Testis (tissue), 2 donors: ENCODE measurements at regions not wholly inside any gene's neighbourhood (a gene's known extent, or its start where the extent isn't known, plus 50 kb on each side); places are given as distances from the start of the nearest gene placed in this dataset.

Source experiments
- CTCF ChIP-seq, 3 experiments: fragments of 450-650 bp in 2 of 3; fragments of 200-600 bp in 1 of 3; sonication (generic) in 1 of 3; IDR thresholded peaks; one replicate each; pipeline ENCODE4 v1.5.1; 2016 to 2019; ENCODE audit warnings: antibody characterized with exemption in 3 of 3, mild to moderate bottlenecking in 2 of 3, moderate library complexity in 1 of 3
- POLR2A ChIP-seq: fragments of 450-650 bp; IDR thresholded peaks from one replicate; pipeline ENCODE4 v1.6.1; 2017; ENCODE audit warnings: antibody characterized with exemption, mild to moderate bottlenecking, moderate library complexity

GRCh38 chr1:189530162-189530561 lies 947.5 kb downstream of the BRINP3 start:
- no peak for TF ChIP-seq CTCF (IDR thresholded peaks at IDR 0.05)
- TF ChIP-seq POLR2A, result no peak
